Mammary epithelial cell (primary cell): ENCODE measurements at regions not wholly inside any gene's neighbourhood (a gene's known extent, or its start where the extent isn't known, plus 50 kb on each side); places are given as distances from the start of the nearest gene placed in this dataset.

ENCODE experiments used
- EZH2 ChIP-seq: IDR thresholded peaks from 2 replicates; pipeline ENCODE4 v1.6.1; 2012; ENCODE audit warnings: low read length, inconsistent platforms, borderline replicate concordance
- TF ChIP-seq, protein P1 (sequence below), 2 donors: IDR thresholded peaks in 1 of 2; conservative IDR thresholded peaks in 1 of 2; 2 replicates each; pipeline ENCODE4 v1.5.1; 2011 to 2012; ENCODE audit warnings: inconsistent platforms in 2 of 2, low read length in 2 of 2, mild to moderate bottlenecking in 2 of 2, control low read depth in 1 of 2, low read depth in 1 of 2; ENCODE audit not compliant: insufficient read depth in 1 of 2; ENCODE audit errors: extremely low read depth in 1 of 2

DNA sequence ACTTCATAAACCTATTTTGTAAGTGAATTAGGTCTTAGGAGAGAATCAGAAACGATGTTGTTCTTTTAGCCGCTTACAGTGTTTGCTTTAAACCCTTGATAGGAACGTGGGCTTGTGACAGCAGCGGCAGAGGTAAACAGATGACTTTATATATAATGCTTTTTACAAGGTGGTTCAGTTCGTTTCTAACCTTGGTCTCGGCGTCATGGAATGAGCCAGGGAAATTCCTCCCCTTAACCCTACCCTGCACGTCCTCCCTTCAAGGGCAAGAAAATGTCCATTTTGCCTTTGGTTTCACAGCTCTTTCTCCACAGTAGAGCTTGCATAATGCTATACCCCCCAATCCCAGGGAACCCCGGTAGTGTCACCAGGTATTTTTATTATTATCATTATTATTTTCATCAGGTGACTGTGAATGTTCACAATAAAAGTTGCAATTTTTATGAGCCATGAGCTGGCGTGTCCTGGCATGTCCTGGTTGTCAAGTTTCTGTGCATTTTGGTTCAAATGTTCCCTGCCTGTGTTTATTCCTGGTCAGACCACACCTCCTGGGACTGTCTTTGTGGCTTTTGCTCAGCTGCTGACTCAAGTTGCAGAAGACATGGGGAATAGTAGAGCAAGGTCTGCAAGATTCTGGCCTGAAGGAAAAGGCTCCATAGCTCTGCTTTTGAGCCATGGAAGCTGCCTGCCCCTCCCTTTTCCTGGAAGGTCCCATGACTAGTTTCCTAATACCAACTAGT, 112.8 kb upstream of the BMP2 start:
- TF ChIP-seq, protein P1, sequence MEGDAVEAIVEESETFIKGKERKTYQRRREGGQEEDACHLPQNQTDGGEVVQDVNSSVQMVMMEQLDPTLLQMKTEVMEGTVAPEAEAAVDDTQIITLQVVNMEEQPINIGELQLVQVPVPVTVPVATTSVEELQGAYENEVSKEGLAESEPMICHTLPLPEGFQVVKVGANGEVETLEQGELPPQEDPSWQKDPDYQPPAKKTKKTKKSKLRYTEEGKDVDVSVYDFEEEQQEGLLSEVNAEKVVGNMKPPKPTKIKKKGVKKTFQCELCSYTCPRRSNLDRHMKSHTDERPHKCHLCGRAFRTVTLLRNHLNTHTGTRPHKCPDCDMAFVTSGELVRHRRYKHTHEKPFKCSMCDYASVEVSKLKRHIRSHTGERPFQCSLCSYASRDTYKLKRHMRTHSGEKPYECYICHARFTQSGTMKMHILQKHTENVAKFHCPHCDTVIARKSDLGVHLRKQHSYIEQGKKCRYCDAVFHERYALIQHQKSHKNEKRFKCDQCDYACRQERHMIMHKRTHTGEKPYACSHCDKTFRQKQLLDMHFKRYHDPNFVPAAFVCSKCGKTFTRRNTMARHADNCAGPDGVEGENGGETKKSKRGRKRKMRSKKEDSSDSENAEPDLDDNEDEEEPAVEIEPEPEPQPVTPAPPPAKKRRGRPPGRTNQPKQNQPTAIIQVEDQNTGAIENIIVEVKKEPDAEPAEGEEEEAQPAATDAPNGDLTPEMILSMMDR (conservative IDR thresholded peaks at IDR 0.05 in 1 of 2, IDR thresholded peaks at IDR 0.05 in 1 of 2; ENCODE audit: extremely low read depth in 1 of 2, insufficient read depth in 1 of 2, low read depth in 1 of 2, low read length in 2 of 2): no peak
- TF ChIP-seq EZH2: no peak
